Stimulated activated naive CD8-positive, alpha-beta T cell treated with anti-CD3 and anti-CD28 coated beads, Interleukin-15, amount 100 ng/mL, for 72 hours (primary cell): ENCODE measurements at regions not wholly inside any gene's neighbourhood (a gene's known extent, or its start where the extent isn't known, plus 50 kb on each side); places are given as distances from the start of the nearest gene placed in this dataset.

Source experiments
- ATAC-seq: fragments of 150-1000 bp; cut with Tn5 transposase; 2 replicates; pipeline ENCODE4 v1.10.0; 2021; ENCODE audit warnings: mild to moderate bottlenecking, moderate library complexity
- DNase-seq, 2 donors: peaks; one replicate each; pipeline ENCODE4 v3.0.0; 2021 to 2022
- H3K27ac Mint-ChIP-seq, 2 donors: one replicate each; pipeline ENCODE4 v1.8.0; 2022; ENCODE audit warnings: mild to moderate bottlenecking in 2 of 2, mixed read lengths in 2 of 2, moderate library complexity in 2 of 2
- H3K27me3 Mint-ChIP-seq: one replicate; pipeline ENCODE4 v1.8.0; 2022; ENCODE audit warnings: mixed read lengths
- H3K4me1 Mint-ChIP-seq: one replicate; pipeline ENCODE4 v1.8.0; 2022; ENCODE audit warnings: mild to moderate bottlenecking, mixed read lengths
- H3K4me3 Mint-ChIP-seq, 2 donors: one replicate each; pipeline ENCODE4 v1.8.0; 2022; ENCODE audit warnings: mild to moderate bottlenecking in 2 of 2, mixed read lengths in 2 of 2, moderate library complexity in 1 of 2
- H3K9me3 Mint-ChIP-seq, 2 donors: one replicate each; pipeline ENCODE4 v1.8.0; 2022; ENCODE audit warnings: mixed read lengths in 2 of 2

GRCh38 chr14:55942076-55942654 lies 176.0 kb upstream of the PELI2 start:
- Mint-ChIP-seq H3K27me3 (peaks cover 28% of the 10 kb centered on the region), H3K4me3 (no peak overlapping the region), H3K9me3 (peaks cover 0 to 10% of the 10 kb centered on the region in 2 donors), H3K27ac (no peak overlapping the region), H3K4me1 (no peaks in the 10 kb centered on the region)
- DNase-seq (no peak), ATAC-seq (no peak)

GRCh38 chr14:55942826-55943225 lies 175.4 kb upstream of the PELI2 start:
- no peak overlapping the region for H3K4me3 Mint-ChIP-seq
- ATAC-seq: no peak
- no peak for DNase-seq
- no peaks in the 10 kb centered on the region for H3K4me1 Mint-ChIP-seq
- H3K27me3 Mint-ChIP-seq: peaks cover 25% of the 10 kb centered on the region
- H3K27ac Mint-ChIP-seq: no peak overlapping the region
- peaks cover 0 to 10% of the 10 kb centered on the region in 2 donors for H3K9me3 Mint-ChIP-seq

GRCh38 chr14:55944757-55945156 lies 173.5 kb upstream of the PELI2 start:
- Mint-ChIP-seq H3K4me3 (no peak overlapping the region), H3K9me3 (no peaks in the 10 kb centered on the region), H3K4me1 (no peaks in the 10 kb centered on the region), H3K27me3 (peaks cover 30% of the 10 kb centered on the region), H3K27ac (no peak overlapping the region)
- ATAC-seq: no peak
- no peak for DNase-seq

GRCh38 chr14:55946231-55946630 lies 172.0 kb upstream of the PELI2 start:
- Mint-ChIP-seq H3K4me3 (no peak overlapping the region), H3K9me3 (no peaks in the 10 kb centered on the region), H3K27ac (no peak overlapping the region), H3K27me3 (peaks cover 37% of the 10 kb centered on the region), H3K4me1 (no peaks in the 10 kb centered on the region)
- ATAC-seq (no peak), DNase-seq (no peak)

GRCh38 chr14:55948399-55948798 lies 169.8 kb upstream of the PELI2 start:
- peaks cover 27% of the 10 kb centered on the region for H3K27me3 Mint-ChIP-seq
- no peak overlapping the region for H3K27ac Mint-ChIP-seq
- DNase-seq (no peak), ATAC-seq (no peak)
- no peak overlapping the region for H3K4me3 Mint-ChIP-seq
- no peaks in the 10 kb centered on the region for H3K4me1 Mint-ChIP-seq
- H3K9me3 Mint-ChIP-seq: no peaks in the 10 kb centered on the region

- ATAC-seq: no peak
These were observed 168.5 kb upstream of the PELI2 start for GRCh38 chr14:55949708-55950107.

GRCh38 chr14:55950135-55950534 lies 168.1 kb upstream of the PELI2 start:
- H3K9me3 Mint-ChIP-seq: no peaks in the 10 kb centered on the region
- DNase-seq (no peak), ATAC-seq (no peak)
- no peaks in the 10 kb centered on the region for H3K4me1 Mint-ChIP-seq
- no peak overlapping the region for H3K27ac Mint-ChIP-seq
- H3K4me3 Mint-ChIP-seq: no peak overlapping the region
- H3K27me3 Mint-ChIP-seq: peaks cover 29% of the 10 kb centered on the region

More at GRCh38 chr14:55949708-55950107, 168.5 kb upstream of the PELI2 start:
- H3K9me3 Mint-ChIP-seq: no peaks in the 10 kb centered on the region
- no peak for DNase-seq
- H3K4me3 Mint-ChIP-seq: no peak overlapping the region
- peaks cover 24% of the 10 kb centered on the region for H3K27me3 Mint-ChIP-seq
- no peaks in the 10 kb centered on the region for H3K4me1 Mint-ChIP-seq
- no peak overlapping the region for H3K27ac Mint-ChIP-seq

GRCh38 chr14:55951341-55952206 lies 166.6 kb upstream of the PELI2 start:
- no peak for DNase-seq
- Mint-ChIP-seq H3K27ac (no peak overlapping the region), H3K4me3 (no peak overlapping the region), H3K4me1 (no peaks in the 10 kb centered on the region), H3K9me3 (no peaks in the 10 kb centered on the region), H3K27me3 (peaks cover 31% of the 10 kb centered on the region)
- ATAC-seq: no peak

- ATAC-seq (no peak), DNase-seq (no peak)
- Mint-ChIP-seq H3K9me3 (no peaks in the 10 kb centered on the region), H3K27ac (no peak overlapping the region), H3K4me1 (no peaks in the 10 kb centered on the region), H3K4me3 (no peak overlapping the region), H3K27me3 (peaks cover 15% of the 10 kb centered on the region)
These were observed 164.1 kb upstream of the PELI2 start for GRCh38 chr14:55954108-55954507.

- peaks cover 20% of the 10 kb centered on the region for H3K27me3 Mint-ChIP-seq
- no peaks in the 10 kb centered on the region for H3K4me1 Mint-ChIP-seq
- no peak for ATAC-seq
- no peak overlapping the region for H3K27ac Mint-ChIP-seq
- no peak for DNase-seq
- H3K9me3 Mint-ChIP-seq: no peaks in the 10 kb centered on the region
- no peak overlapping the region for H3K4me3 Mint-ChIP-seq
These were observed 163.0 kb upstream of the PELI2 start for GRCh38 chr14:55955175-55955574.

- Mint-ChIP-seq H3K9me3 (no peaks in the 10 kb centered on the region), H3K4me1 (no peaks in the 10 kb centered on the region), H3K27me3 (peaks cover 30% of the 10 kb centered on the region), H3K27ac (no peak overlapping the region), H3K4me3 (no peak overlapping the region)
- DNase-seq (no peak), ATAC-seq (no peak)
These were observed 160.3 kb upstream of the PELI2 start for GRCh38 chr14:55957950-55958349.

- ATAC-seq: no peak
- H3K9me3 Mint-ChIP-seq: no peaks in the 10 kb centered on the region
- H3K4me3 Mint-ChIP-seq: no peak overlapping the region
- H3K27me3 Mint-ChIP-seq: peaks cover 48% of the 10 kb centered on the region
- no peak overlapping the region for H3K27ac Mint-ChIP-seq
- H3K4me1 Mint-ChIP-seq: no peaks in the 10 kb centered on the region
- no peak for DNase-seq
These were observed 154.9 kb upstream of the PELI2 start for GRCh38 chr14:55963295-55963694.

GRCh38 chr14:55964091-55964490 lies 154.1 kb upstream of the PELI2 start:
- H3K9me3 Mint-ChIP-seq: no peaks in the 10 kb centered on the region
- H3K4me3 Mint-ChIP-seq: no peak overlapping the region
- no peak overlapping the region for H3K27ac Mint-ChIP-seq
- peaks cover 48% of the 10 kb centered on the region for H3K27me3 Mint-ChIP-seq
- H3K4me1 Mint-ChIP-seq: no peaks in the 10 kb centered on the region
- DNase-seq (no peak), ATAC-seq (no peak)

- ATAC-seq: no peak
- Mint-ChIP-seq H3K27me3 (peaks cover 43% of the 10 kb centered on the region), H3K4me1 (no peaks in the 10 kb centered on the region), H3K9me3 (no peaks in the 10 kb centered on the region), H3K4me3 (no peak overlapping the region), H3K27ac (no peak overlapping the region)
- no peak for DNase-seq
These were observed 153.4 kb upstream of the PELI2 start for GRCh38 chr14:55964821-55965220.

- Mint-ChIP-seq H3K4me1 (no peaks in the 10 kb centered on the region), H3K27ac (no peak overlapping the region), H3K9me3 (no peaks in the 10 kb centered on the region), H3K4me3 (no peak overlapping the region), H3K27me3 (peaks cover 38% of the 10 kb centered on the region)
- DNase-seq (no peak), ATAC-seq (no peak)
These were observed 152.4 kb upstream of the PELI2 start for GRCh38 chr14:55965851-55966250.

GRCh38 chr14:55968741-55969140 lies 149.5 kb upstream of the PELI2 start:
- H3K4me1 Mint-ChIP-seq: no peaks in the 10 kb centered on the region
- H3K9me3 Mint-ChIP-seq: no peaks in the 10 kb centered on the region
- peaks cover 33% of the 10 kb centered on the region for H3K27me3 Mint-ChIP-seq
- no peak for ATAC-seq
- DNase-seq: no peak
- H3K27ac Mint-ChIP-seq: peak overlapping the region in 1 of 2 donors; percentile 16
- H3K4me3 Mint-ChIP-seq: no peak overlapping the region
